SK-N-SH treated with all-trans-retinoic acid at 6 μM for 48 hours (cell line): ENCODE measurements at regions not wholly inside any gene's neighbourhood (a gene's known extent, or its start where the extent isn't known, plus 50 kb on each side); places are given as distances from the start of the nearest gene placed in this dataset.

Source experiments
- ARNTL ChIP-seq: fragments of 450-650 bp; formaldehyde crosslinking; IDR thresholded peaks from 2 replicates; pipeline ENCODE4 v1.5.0; 2020; ENCODE audit warnings: low read depth, mild to moderate bottlenecking, moderate library complexity, borderline replicate concordance
- BACH2 ChIP-seq: fragments of 250-450 bp; sonication (Bioruptor Pico); IDR thresholded peaks from 2 replicates; pipeline ENCODE4 v1.9.0; 2021; ENCODE audit warnings: mild to moderate bottlenecking, borderline replicate concordance
- ZFP3 ChIP-seq: fragments of 250-450 bp; sonication (Bioruptor Pico); IDR thresholded peaks from 2 replicates; pipeline ENCODE4 v1.5.0; 2020; ENCODE audit warnings: mild to moderate bottlenecking, moderate library complexity

DNA sequence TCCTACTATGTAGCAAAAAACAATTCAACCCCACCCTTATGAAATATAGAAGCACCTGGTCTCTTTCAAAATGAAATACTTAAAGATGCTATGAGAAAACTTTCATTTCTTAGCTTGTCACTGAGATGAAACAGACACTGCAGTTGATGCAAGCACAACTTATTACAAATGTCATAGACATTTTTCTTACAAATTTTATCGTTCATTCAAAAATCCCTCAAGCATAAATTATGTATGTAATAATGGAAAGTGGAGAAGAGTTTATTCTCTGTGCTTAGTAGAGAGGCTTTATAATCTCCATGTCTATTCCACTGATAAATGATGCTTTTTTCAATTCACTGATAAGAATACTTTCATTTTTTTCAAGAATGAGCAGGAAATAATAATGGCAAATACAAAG, 1943.9 kb upstream of the IGFBP7 start:
- TF ChIP-seq ZFP3 (no peak), ARNTL (CRISPR knock-in tag) (no peak), BACH2 (CRISPR knock-in tag) (no peak)
